ENCODE measurements at regions not wholly inside any gene's neighbourhood (a gene's known extent, or its start where the extent isn't known, plus 50 kb on each side); places are given as distances from the start of the nearest gene placed in this dataset.

DNA sequence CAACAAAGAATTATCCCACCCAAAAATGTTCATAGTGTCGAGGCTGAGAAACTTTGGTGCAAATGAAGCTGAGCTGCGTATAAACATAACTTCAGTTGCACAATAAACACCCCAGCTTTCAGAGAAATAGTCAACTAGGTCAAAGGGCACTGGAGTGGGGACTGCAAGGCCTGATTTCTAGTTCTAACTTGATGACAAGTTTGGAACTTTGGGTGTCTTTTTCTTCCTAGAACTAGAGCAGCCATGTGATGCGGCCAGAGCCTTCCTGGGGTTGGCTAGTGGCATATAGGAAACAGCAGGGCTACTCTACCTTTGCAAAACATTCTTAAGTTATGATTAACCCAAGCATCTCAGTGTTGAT is 298.4 kb upstream of the AMIGO2 start:
- TF ChIP-seq, protein P1, sequence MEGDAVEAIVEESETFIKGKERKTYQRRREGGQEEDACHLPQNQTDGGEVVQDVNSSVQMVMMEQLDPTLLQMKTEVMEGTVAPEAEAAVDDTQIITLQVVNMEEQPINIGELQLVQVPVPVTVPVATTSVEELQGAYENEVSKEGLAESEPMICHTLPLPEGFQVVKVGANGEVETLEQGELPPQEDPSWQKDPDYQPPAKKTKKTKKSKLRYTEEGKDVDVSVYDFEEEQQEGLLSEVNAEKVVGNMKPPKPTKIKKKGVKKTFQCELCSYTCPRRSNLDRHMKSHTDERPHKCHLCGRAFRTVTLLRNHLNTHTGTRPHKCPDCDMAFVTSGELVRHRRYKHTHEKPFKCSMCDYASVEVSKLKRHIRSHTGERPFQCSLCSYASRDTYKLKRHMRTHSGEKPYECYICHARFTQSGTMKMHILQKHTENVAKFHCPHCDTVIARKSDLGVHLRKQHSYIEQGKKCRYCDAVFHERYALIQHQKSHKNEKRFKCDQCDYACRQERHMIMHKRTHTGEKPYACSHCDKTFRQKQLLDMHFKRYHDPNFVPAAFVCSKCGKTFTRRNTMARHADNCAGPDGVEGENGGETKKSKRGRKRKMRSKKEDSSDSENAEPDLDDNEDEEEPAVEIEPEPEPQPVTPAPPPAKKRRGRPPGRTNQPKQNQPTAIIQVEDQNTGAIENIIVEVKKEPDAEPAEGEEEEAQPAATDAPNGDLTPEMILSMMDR (IDR thresholded peaks at IDR 0.05): no peak
- Histone ChIP-seq H3K9me3 (no peaks in the 10 kb centered on the region), H3K27me3 (replicated peaks; ENCODE audit: insufficient read depth) (no peaks in the 10 kb centered on the region), H3K4me3 (no peak overlapping the region), H3K36me3 (no peaks in the 10 kb centered on the region), H3K4me1 (ENCODE audit: control insufficient read depth in 1 of 2, low read depth in 2 of 2) (peaks cover 4 to 26% of the 10 kb centered on the region in 2 donors), H3K27ac (peak overlapping the region; percentile 25 to 81)
- ATAC-seq (ENCODE audit: insufficient number of reproducible peaks, low FRiP score, low read depth): no peak
- no peak for DNase-seq (ENCODE audit: low spot score)

DNA sequence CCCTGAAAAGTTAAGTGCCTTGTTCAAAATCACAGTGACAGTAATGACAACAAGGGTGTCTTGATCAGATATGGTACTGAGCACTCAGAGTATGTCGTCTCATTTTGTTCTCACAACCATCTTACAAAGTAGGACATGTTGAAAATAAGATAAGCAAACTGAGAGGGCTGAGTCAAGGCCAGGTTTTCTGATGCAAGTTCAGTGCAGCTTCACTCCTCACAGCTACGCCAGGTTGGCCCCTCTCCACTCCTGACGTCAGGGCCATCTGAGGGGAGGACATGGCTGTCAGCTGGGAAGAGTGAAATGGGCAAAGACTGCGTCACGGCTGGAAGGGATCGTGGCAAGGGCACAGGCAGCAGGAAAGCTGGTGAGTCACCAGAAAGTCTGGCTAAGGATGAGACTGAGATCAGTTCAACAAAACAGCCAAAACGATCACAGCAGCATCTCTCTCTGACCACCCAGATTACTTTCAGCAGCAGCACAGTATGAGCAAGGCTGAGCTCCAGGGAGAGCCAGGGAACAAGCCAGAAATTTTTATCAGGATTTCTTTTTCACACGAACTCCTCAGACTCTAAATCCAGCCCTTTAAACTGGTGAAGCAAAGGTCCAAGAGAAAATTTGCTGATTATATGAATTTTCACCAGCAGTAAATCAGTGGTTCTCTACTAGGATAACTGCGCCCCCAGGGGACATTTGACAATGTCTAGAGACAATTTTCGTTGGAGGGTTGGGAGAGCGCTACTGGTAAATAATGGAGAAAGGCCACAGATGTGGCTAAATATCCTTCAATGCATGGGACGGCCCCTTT is 297.9 kb upstream of the AMIGO2 start:
- H3K27ac ChIP-seq: peak overlapping the region; percentile 25 to 81
- no peaks in the 10 kb centered on the region for H3K27me3 ChIP-seq (replicated peaks; ENCODE audit: insufficient read depth)
- peak overlapping the region; percentile 36 for H3K4me3 ChIP-seq
- H3K9me3 ChIP-seq: no peaks in the 10 kb centered on the region
- H3K36me3 ChIP-seq: no peaks in the 10 kb centered on the region
- TF ChIP-seq, protein P1 (IDR thresholded peaks at IDR 0.05): no peak
- peaks cover 4 to 26% of the 10 kb centered on the region in 2 donors for H3K4me1 ChIP-seq (ENCODE audit: control insufficient read depth in 1 of 2, low read depth in 2 of 2)
- ATAC-seq (ENCODE audit: insufficient number of reproducible peaks, low FRiP score, low read depth) (peak; percentile 94), DNase-seq (ENCODE audit: low spot score) (peak; percentile 85)

DNA sequence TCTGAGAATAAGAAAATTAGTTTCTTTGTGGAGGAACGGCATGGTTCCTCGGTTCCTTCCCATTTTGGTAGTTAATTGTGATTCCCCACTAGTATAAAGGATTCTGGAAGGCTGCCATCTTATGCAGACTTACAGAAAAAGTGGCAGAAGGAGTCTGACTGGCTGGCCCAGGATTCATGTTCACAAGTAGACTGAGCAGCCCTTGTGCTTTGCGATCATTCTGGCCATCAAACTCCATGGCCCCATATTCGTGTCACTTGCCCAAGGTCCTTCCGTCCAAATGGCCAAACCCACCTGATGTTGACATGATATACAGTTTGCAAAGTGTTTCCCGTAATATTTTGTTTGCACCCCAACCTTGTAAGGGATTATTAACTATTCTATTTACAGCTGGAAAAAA is 297.2 kb upstream of the AMIGO2 start:
- Histone ChIP-seq H3K9me3 (no peaks in the 10 kb centered on the region), H3K27me3 (replicated peaks; ENCODE audit: insufficient read depth) (no peaks in the 10 kb centered on the region), H3K27ac (peak overlapping the region; percentile 25 to 81), H3K4me3 (peak overlapping the region; percentile 36), H3K36me3 (no peaks in the 10 kb centered on the region), H3K4me1 (ENCODE audit: control insufficient read depth in 1 of 2, low read depth in 2 of 2) (peaks cover 4 to 26% of the 10 kb centered on the region in 2 donors)
- ATAC-seq (ENCODE audit: insufficient number of reproducible peaks, low FRiP score, low read depth) (no peak), DNase-seq (ENCODE audit: low spot score) (no peak)
- TF ChIP-seq, protein P1 (IDR thresholded peaks at IDR 0.05): no peak

- TF ChIP-seq, protein P1 (IDR thresholded peaks at IDR 0.05): no peak
- no peaks in the 10 kb centered on the region for H3K36me3 ChIP-seq
- no peak overlapping the region for H3K4me3 ChIP-seq
- H3K27me3 ChIP-seq (replicated peaks; ENCODE audit: insufficient read depth): no peaks in the 10 kb centered on the region
- peaks cover 4 to 18% of the 10 kb centered on the region in 2 donors for H3K4me1 ChIP-seq (ENCODE audit: control insufficient read depth in 1 of 2, low read depth in 2 of 2)
- DNase-seq (ENCODE audit: low spot score) (no peak), ATAC-seq (ENCODE audit: insufficient number of reproducible peaks, low FRiP score, low read depth) (no peak)
- no peaks in the 10 kb centered on the region for H3K9me3 ChIP-seq
- no peak overlapping the region for H3K27ac ChIP-seq
Observed at GRCh38 chr12:47373554-47374150, 293.9 kb upstream of the AMIGO2 start.

GRCh38 chr12:47370421-47370820 is 290.7 kb upstream of the AMIGO2 start:
- no peaks in the 10 kb centered on the region for H3K9me3 ChIP-seq
- H3K27ac ChIP-seq: no peak overlapping the region
- no peak for ATAC-seq (ENCODE audit: insufficient number of reproducible peaks, low FRiP score, low read depth)
- no peaks in the 10 kb centered on the region for H3K4me1 ChIP-seq (ENCODE audit: control insufficient read depth in 1 of 2, low read depth in 2 of 2)
- no peaks in the 10 kb centered on the region for H3K36me3 ChIP-seq
- DNase-seq (ENCODE audit: low spot score): no peak
- no peaks in the 10 kb centered on the region for H3K27me3 ChIP-seq (replicated peaks; ENCODE audit: insufficient read depth)
- H3K4me3 ChIP-seq: no peak overlapping the region
- TF ChIP-seq, protein P1 (IDR thresholded peaks at IDR 0.05): no peak

Data from thoracic aorta (tissue), 2 donors.